MM.1S (cell line): ENCODE measurements at regions not wholly inside any gene's neighbourhood (a gene's known extent, or its start where the extent isn't known, plus 50 kb on each side); places are given as distances from the start of the nearest gene placed in this dataset.

Experiments
- DNase-seq: peaks from one replicate; pipeline ENCODE4 v3.0.0-alpha.2; 2015
- H2AFZ ChIP-seq: fragments of 300-600 bp; sonication (generic); 2 replicates; pipeline ENCODE4 v1.6.0; 2016; ENCODE audit warnings: antibody characterized with exemption, low read length
- H3F3A ChIP-seq: fragments of 300-600 bp; sonication (generic); 2 replicates; pipeline ENCODE4 v1.6.1; 2016; ENCODE audit warnings: mild to moderate bottlenecking, antibody characterized with exemption, low read length, moderate library complexity, mixed read lengths; ENCODE audit not compliant: insufficient read depth
- H3K27ac ChIP-seq: fragments of 300-600 bp; sonication (generic); 2 replicates; pipeline ENCODE4 v1.5.1; 2016; ENCODE audit warnings: mild to moderate bottlenecking, low read length
- H3K27me3 ChIP-seq: fragments of 300-600 bp; sonication (generic); replicated peaks from 2 replicates; pipeline ENCODE4 v1.6.0; 2016; ENCODE audit warnings: low read length; ENCODE audit not compliant: insufficient read depth
- H3K36me3 ChIP-seq: fragments of 300-600 bp; sonication (generic); replicated peaks from 2 replicates; pipeline ENCODE4 v1.6.1; 2016; ENCODE audit warnings: mild to moderate bottlenecking, low read length, mixed read lengths; ENCODE audit not compliant: insufficient read depth
- H3K4me1 ChIP-seq: fragments of 300-600 bp; sonication (generic); 2 replicates; pipeline ENCODE4 v1.6.1; 2016; ENCODE audit warnings: low read length, mixed read lengths
- H3K4me2 ChIP-seq: fragments of 300-600 bp; sonication (generic); 2 replicates; pipeline ENCODE4 v1.6.0; 2016; ENCODE audit warnings: low read depth, low read length
- H3K4me3 ChIP-seq: fragments of 300-600 bp; sonication (generic); 2 replicates; pipeline ENCODE4 v1.5.1; 2016; ENCODE audit warnings: low read length, mixed read lengths
- H3K79me2 ChIP-seq: fragments of 300-600 bp; sonication (generic); 2 replicates; pipeline ENCODE4 v1.6.1; 2016; ENCODE audit warnings: mixed run types, low read length, mixed read lengths
- H3K9ac ChIP-seq: fragments of 300-600 bp; sonication (generic); 2 replicates; pipeline ENCODE4 v1.6.1; 2016; ENCODE audit warnings: low read length, mixed read lengths
- H3K9me2 ChIP-seq: fragments of 300-600 bp; sonication (generic); replicated peaks from 2 replicates; pipeline ENCODE4 v1.6.1; 2016; ENCODE audit warnings: mild to moderate bottlenecking, low read length, mixed read lengths; ENCODE audit not compliant: insufficient read depth
- H3K9me3 ChIP-seq: fragments of 300-600 bp; sonication (generic); replicated peaks from 2 replicates; pipeline ENCODE4 v1.6.1; 2016; ENCODE audit warnings: mild to moderate bottlenecking, low read length, mixed read lengths; ENCODE audit not compliant: insufficient read depth
- H4K20me1 ChIP-seq: fragments of 300-600 bp; sonication (generic); 2 replicates; pipeline ENCODE4 v1.6.1; 2016; ENCODE audit warnings: mild to moderate bottlenecking, low read length, moderate library complexity, mixed read lengths; ENCODE audit not compliant: insufficient read depth
- CTCF ChIP-seq: fragments of 300-600 bp; sonication (generic); IDR thresholded peaks from 2 replicates; pipeline ENCODE4 v1.5.1; 2016; ENCODE audit warnings: antibody characterized with exemption, low read length, mixed read lengths
- EZH2 ChIP-seq: fragments of 300-600 bp; sonication (generic); optimal IDR thresholded peaks from 2 replicates; pipeline ENCODE3; 2017; ENCODE audit warnings: low read depth, mild to moderate bottlenecking, antibody characterized with exemption, low read length, mixed read lengths
- EZH2phosphoT487 ChIP-seq: fragments of 300-600 bp; sonication (generic); IDR thresholded peaks from 2 replicates; pipeline ENCODE4 v1.6.1; 2018; ENCODE audit warnings: antibody characterized with exemption, low read length

DNA sequence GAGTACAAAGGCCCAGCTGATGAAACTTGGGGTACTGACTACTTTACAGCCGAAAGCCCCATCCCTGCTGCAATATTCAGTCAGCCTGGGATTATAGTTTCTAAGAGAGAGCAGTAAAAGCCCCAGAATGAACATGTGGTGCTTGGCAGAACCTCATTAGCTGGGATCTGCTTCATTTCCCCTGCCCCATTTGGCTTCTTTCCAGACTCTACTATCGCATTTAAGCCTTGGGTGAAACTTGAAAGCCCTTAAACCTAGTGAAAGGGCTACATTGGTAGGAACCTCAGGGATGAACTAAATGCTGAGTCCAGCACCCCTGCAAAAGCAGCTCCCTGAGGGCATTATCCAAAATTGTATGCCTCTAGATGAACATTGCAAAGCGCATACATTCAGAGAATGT, 631.1 kb downstream of the ACTL7B start:
- Histone ChIP-seq H3K9ac (no peak overlapping the region), H3K4me2 (no peak overlapping the region), H2AFZ (no peak overlapping the region), H3K9me2 (no peaks in the 10 kb centered on the region), H3K27me3 (no peaks in the 10 kb centered on the region), H3K4me1 (no peaks in the 10 kb centered on the region), H3K9me3 (no peaks in the 10 kb centered on the region), H3K36me3 (no peaks in the 10 kb centered on the region), H4K20me1 (no peaks in the 10 kb centered on the region), H3K27ac (no peak overlapping the region), H3K4me3 (no peak overlapping the region), H3F3A (no peaks in the 10 kb centered on the region), H3K79me2 (no peaks in the 10 kb centered on the region)
- no peak for TF ChIP-seq EZH2phosphoT487
- TF ChIP-seq CTCF: no peak
- TF ChIP-seq EZH2: no peak
- DNase-seq: no peak

- Histone ChIP-seq H2AFZ (no peak overlapping the region), H3K27ac (no peak overlapping the region)
- TF ChIP-seq EZH2phosphoT487: no peak
- no peak for TF ChIP-seq CTCF
- no peak for TF ChIP-seq EZH2
These were observed 636.1 kb downstream of the ACTL7B start for GRCh38 chr9:108219664-108220063.

DNA sequence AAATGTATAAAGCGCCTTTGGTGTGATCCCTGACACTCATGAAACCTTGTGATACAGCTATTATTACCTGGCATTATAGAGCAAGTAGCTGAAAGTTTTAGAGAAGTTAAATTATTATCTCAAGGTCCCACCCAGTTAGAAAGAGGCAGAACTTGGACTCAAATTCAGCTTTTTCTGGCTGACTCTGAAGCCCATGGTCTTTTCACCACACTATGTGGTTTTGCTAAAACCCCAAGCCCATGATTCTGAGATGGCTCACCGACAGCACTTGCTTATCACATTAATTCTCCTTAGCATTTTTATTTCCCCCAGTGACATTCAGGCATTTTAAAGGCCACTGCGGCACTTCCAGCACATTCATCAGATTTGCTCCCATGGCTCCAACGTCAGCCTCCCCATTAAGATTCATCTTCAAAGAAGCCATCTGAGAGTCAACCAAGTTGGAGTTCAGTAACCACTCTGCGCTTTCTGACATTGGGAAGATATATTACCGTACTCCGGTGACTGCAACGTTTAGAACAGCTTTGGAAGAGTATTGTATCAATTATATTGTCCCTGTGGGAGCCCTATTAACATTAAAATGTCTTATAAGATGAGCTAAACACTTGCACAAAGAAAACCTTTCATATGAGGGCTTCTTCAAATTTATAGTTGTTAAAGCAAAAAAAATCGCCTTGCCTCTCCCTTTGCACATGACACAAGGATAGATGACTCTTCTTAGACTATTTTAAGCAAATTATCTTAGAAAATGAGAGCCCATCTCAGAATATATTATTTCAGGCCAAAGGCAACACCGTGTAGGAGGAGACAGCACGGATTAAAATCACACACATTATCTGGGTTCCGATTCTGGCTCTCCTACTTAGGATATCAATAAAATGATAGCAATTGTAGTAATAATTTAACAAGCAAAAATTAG, 638.1 kb downstream of the ACTL7B start:
- DNase-seq: no peak
- H3F3A ChIP-seq: no peaks in the 10 kb centered on the region
- no peaks in the 10 kb centered on the region for H3K27me3 ChIP-seq
- no peak overlapping the region for H3K4me3 ChIP-seq
- H3K79me2 ChIP-seq: no peaks in the 10 kb centered on the region
- no peak overlapping the region for H2AFZ ChIP-seq
- H3K4me1 ChIP-seq: no peaks in the 10 kb centered on the region
- H3K9ac ChIP-seq: no peak overlapping the region
- H3K9me3 ChIP-seq: no peaks in the 10 kb centered on the region
- H4K20me1 ChIP-seq: no peaks in the 10 kb centered on the region
- H3K36me3 ChIP-seq: no peaks in the 10 kb centered on the region
- no peak overlapping the region for H3K27ac ChIP-seq
- TF ChIP-seq EZH2: no peak
- H3K9me2 ChIP-seq: no peaks in the 10 kb centered on the region
- H3K4me2 ChIP-seq: no peak overlapping the region

More at GRCh38 chr9:108219664-108220063, 636.1 kb downstream of the ACTL7B start:
- Histone ChIP-seq H3K9me2 (no peaks in the 10 kb centered on the region), H3K27me3 (no peaks in the 10 kb centered on the region), H3K79me2 (no peaks in the 10 kb centered on the region), H3K9me3 (no peaks in the 10 kb centered on the region), H3K4me3 (no peak overlapping the region), H3K9ac (no peak overlapping the region), H3K4me1 (no peaks in the 10 kb centered on the region), H4K20me1 (no peaks in the 10 kb centered on the region), H3K4me2 (no peak overlapping the region), H3K36me3 (no peaks in the 10 kb centered on the region), H3F3A (no peaks in the 10 kb centered on the region)
- DNase-seq: no peak

DNA sequence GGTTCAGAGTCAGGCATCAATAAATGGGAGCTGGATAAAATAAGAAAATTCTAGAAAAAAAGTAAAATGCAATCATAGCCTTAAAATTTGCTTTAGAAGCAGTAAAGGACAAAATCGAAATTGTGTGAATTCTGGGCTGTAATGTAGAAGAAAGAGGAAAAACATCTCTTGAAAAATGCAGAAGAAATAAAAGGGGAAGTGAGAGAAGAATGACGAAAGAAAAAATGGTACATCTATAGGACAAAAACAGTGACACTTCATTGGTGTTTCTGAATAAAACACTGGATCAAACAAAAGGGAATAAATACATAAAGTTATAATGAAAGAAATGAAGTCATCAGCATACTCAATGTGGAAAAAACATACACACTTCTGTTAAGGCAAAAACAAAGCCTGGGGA, 642.3 kb downstream of the ACTL7B start:
- Histone ChIP-seq H4K20me1 (no peaks in the 10 kb centered on the region), H3K4me3 (no peak overlapping the region), H3K9me2 (no peaks in the 10 kb centered on the region), H3F3A (no peaks in the 10 kb centered on the region), H3K9me3 (no peaks in the 10 kb centered on the region), H3K9ac (no peak overlapping the region), H3K27me3 (no peaks in the 10 kb centered on the region), H3K79me2 (no peaks in the 10 kb centered on the region), H3K27ac (no peak overlapping the region), H3K4me2 (no peak overlapping the region), H2AFZ (no peak overlapping the region), H3K4me1 (no peaks in the 10 kb centered on the region), H3K36me3 (no peaks in the 10 kb centered on the region)
- DNase-seq: no peak
- TF ChIP-seq CTCF (no peak), EZH2 (no peak), EZH2phosphoT487 (no peak)
